ENCODE measurements at regions not wholly inside any gene's neighbourhood (a gene's known extent, or its start where the extent isn't known, plus 50 kb on each side); places are given as distances from the start of the nearest gene placed in this dataset.

GRCh38 chr6:16922282-16922681 is 161.0 kb upstream of the ATXN1 start:
- Histone ChIP-seq H2BK120ac (ENCODE audit: low read depth, low read length) (peak overlapping the region; percentile 75), H3K23ac (ENCODE audit: low read depth, low read length) (no peak overlapping the region), H2BK20ac (ENCODE audit: low read depth, low read length) (peak overlapping the region; percentile 75), H3K56ac (ENCODE audit: extremely low read depth, insufficient read depth, low read length) (no peak overlapping the region), H4K5ac (ENCODE audit: low read depth, low read length) (peak overlapping the region; percentile 91), H3K4me2 (ENCODE audit: low read depth, low read length) (no peak overlapping the region), H3K4me1 (ENCODE audit: control insufficient read depth, insufficient read depth, low read length) (peaks cover 11% of the 10 kb centered on the region), H3K9me3 (ENCODE audit: control insufficient read depth, insufficient read depth, low read length) (no peaks in the 10 kb centered on the region), H3K4me3 (ENCODE audit: insufficient read depth, low read depth, low read length) (no peak overlapping the region), H4K8ac (ENCODE audit: low read depth in 2 of 2, low read length in 2 of 2) (peak overlapping the region; percentile 37 to 49; a peak in 3 of 4 replicates), H3K4ac (ENCODE audit: low read depth, low read length) (peak overlapping the region; percentile 76), H3K36me3 (ENCODE audit: control insufficient read depth, insufficient read depth, low read length) (no peaks in the 10 kb centered on the region), H3K27ac (ENCODE audit: insufficient read depth, low read length) (peak overlapping the region; percentile 83), H3K27me3 (ENCODE audit: control insufficient read depth, insufficient read depth, low read length) (no peaks in the 10 kb centered on the region), H3K18ac (ENCODE audit: low read depth, low read length) (peak overlapping the region; percentile 98), H4K20me1 (ENCODE audit: insufficient read depth, low read length) (no peaks in the 10 kb centered on the region), H3K9me1 (ENCODE audit: insufficient read depth, low read length) (peaks cover 8% of the 10 kb centered on the region), H2AFZ (replicated peaks; ENCODE audit: low read length, poor library complexity) (no peak overlapping the region), H3K79me1 (ENCODE audit: low read depth in 1 of 2, low read length in 2 of 2) (no peaks in the 10 kb centered on the region), H4K91ac (ENCODE audit: insufficient read depth, low read depth, low read length) (peak overlapping the region; percentile 54), H2BK15ac (ENCODE audit: low read depth, low read length) (peak overlapping the region; percentile 33; the same call in 2 of the 3 replicates), H3K9ac (ENCODE audit: low read depth, low read length) (no peak overlapping the region), H2AK5ac (ENCODE audit: low read depth, low read length) (peak overlapping the region; percentile 76), H3K14ac (replicated peaks; ENCODE audit: low read depth, low read length) (peak overlapping the region; percentile 29), H2BK5ac (ENCODE audit: low read depth, low read length, poor library complexity, severe bottlenecking) (peak overlapping the region; percentile 38), H2AK9ac (replicated peaks; ENCODE audit: low read depth, low read length, poor library complexity) (no peak overlapping the region)
- intact Hi-C loops (cut with micrococcal nuclease) (no loop called here), dilution Hi-C loops (cut with HindIII; ENCODE audit: low sequenced_read_pairs, unreplicated experiment) (no loop called here), in situ Hi-C loops (cut with MboI; ENCODE audit: low sequenced_read_pairs) (no loop called here)
- no peak for DNase-seq
- no TSS peak for BruUV-seq (replicated peaks)
- no peak for TF ChIP-seq RAD21 (IDR thresholded peaks at IDR 0.05; ENCODE audit: low read length)
- no peak for TF ChIP-seq NFE2L2 (IDR thresholded peaks at IDR 0.05; ENCODE audit: low read depth, low read length)
- TF ChIP-seq POLR2A (IDR thresholded peaks at IDR 0.05; ENCODE audit: low read depth, low read length): no peak
- POLR2A ChIA-PET (ENCODE audit: unreplicated experiment): no interaction called here
- WGBS, 2 experiments (ENCODE audit: extremely low coverage in 2 of 2, insufficient read length in 1 of 2): no CpG with 5 or more reads among the region's 5 CpGs
- ATAC-seq (ENCODE audit: low read depth): no peak
- CTCF ChIA-PET: interaction anchor here (0.7 to 1.5 kb wide), 2 partner anchors 27 to 42 kb away, joined by 3 to 7 read pairs; no protein-coding TSS in a partner anchor
